GM21515 (cell line): ENCODE measurements at regions not wholly inside any gene's neighbourhood (a gene's known extent, or its start where the extent isn't known, plus 50 kb on each side); places are given as distances from the start of the nearest gene placed in this dataset.

Experiments
- ATAC-seq: cut with Tn5 transposase; IDR thresholded peaks from one replicate; pipeline ENCODE4 v1.9.1; 2021; ENCODE audit not compliant: unreplicated experiment

GRCh38 chr11:113528982-113529381 is 53.8 kb upstream of the DRD2 start:
- ATAC-seq, result no peak

GRCh38 chr11:113526521-113526920 is 51.3 kb upstream of the DRD2 start:
- ATAC-seq, result no peak
